Progenitor cell of endocrine pancreas (in vitro differentiated cells): ENCODE measurements at regions not wholly inside any gene's neighbourhood (a gene's known extent, or its start where the extent isn't known, plus 50 kb on each side); places are given as distances from the start of the nearest gene placed in this dataset.
"Not testable (repeated sequence)": the region's sequence is repeated elsewhere in the genome, so short reads cannot be mapped to it uniquely, and the experiment has no call there.

Source experiments
- DNase-seq: peaks from one replicate; pipeline ENCODE4 v3.0.0; 2021; ENCODE audit warnings: low spot score; ENCODE audit not compliant: unreplicated experiment
- H3K27ac Mint-ChIP-seq: 2 replicates; pipeline ENCODE4 v1.8.0; 2021; ENCODE audit warnings: mild to moderate bottlenecking, moderate library complexity, mixed read lengths
- H3K27me3 Mint-ChIP-seq: 2 replicates; pipeline ENCODE4 v1.8.0; 2021; ENCODE audit warnings: mixed read lengths
- H3K36me3 Mint-ChIP-seq: 2 replicates; pipeline ENCODE4 v1.8.0; 2022; ENCODE audit warnings: mixed read lengths; ENCODE audit not compliant: insufficient read depth
- H3K4me1 Mint-ChIP-seq: 2 replicates; pipeline ENCODE4 v1.8.0; 2021; ENCODE audit warnings: low read depth, mixed read lengths
- H3K4me3 Mint-ChIP-seq: 2 replicates; pipeline ENCODE4 v1.8.0; 2021; ENCODE audit warnings: low read depth, mild to moderate bottlenecking, moderate library complexity, mixed read lengths
- H3K9me3 Mint-ChIP-seq: 2 replicates; pipeline ENCODE4 v1.8.0; 2021; ENCODE audit warnings: low read depth, mixed read lengths
- CTCF ChIP-seq: fragments of 200-600 bp; sonication (generic); IDR thresholded peaks from one replicate; pipeline ENCODE4 v1.5.0; 2021; ENCODE audit warnings: antibody characterized with exemption, mild to moderate bottlenecking; ENCODE audit not compliant: unreplicated experiment

- no peak for TF ChIP-seq CTCF
- no peak overlapping the region for H3K27ac Mint-ChIP-seq
- no peak for DNase-seq
Measured at GRCh38 chr4:158099686-158100085, 73.1 kb downstream of the GASK1B start.

DNA sequence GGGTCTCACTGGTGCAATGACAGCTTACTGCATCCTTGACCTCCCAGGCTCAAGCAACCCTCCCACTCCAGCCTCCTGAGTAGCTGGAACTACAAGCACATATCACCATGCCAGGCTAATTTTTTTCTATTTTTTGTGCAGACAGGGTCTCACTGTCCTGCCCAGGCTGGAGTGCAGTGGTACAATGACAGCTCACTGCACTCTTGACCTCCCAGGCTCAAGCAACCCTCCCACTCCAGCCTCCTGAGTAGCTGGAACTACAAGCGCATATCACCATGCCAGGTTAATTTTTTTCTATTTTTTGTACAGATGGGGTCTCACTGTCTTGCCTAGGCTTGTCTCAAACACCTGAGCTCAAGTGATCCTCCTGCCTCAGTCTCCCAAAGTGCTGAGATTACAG is 74.0 kb downstream of the GASK1B start:
- Mint-ChIP-seq H3K4me3 (no peak overlapping the region), H3K4me1 (peaks cover 19% of the 10 kb centered on the region), H3K36me3 (peaks cover 1% of the 10 kb centered on the region), H3K27me3 (no peaks in the 10 kb centered on the region), H3K27ac (no peak overlapping the region), H3K9me3 (peaks cover 7% of the 10 kb centered on the region)
- DNase-seq = no peak
- no peak for TF ChIP-seq CTCF

More at GRCh38 chr4:158099686-158100085, 73.1 kb downstream of the GASK1B start:
- no peak overlapping the region for H3K4me3 Mint-ChIP-seq
- H3K4me1 Mint-ChIP-seq = peaks cover 11% of the 10 kb centered on the region
- H3K36me3 Mint-ChIP-seq = peaks cover 1% of the 10 kb centered on the region
- H3K27me3 Mint-ChIP-seq = no peaks in the 10 kb centered on the region
- H3K9me3 Mint-ChIP-seq = peaks cover 7% of the 10 kb centered on the region

DNA sequence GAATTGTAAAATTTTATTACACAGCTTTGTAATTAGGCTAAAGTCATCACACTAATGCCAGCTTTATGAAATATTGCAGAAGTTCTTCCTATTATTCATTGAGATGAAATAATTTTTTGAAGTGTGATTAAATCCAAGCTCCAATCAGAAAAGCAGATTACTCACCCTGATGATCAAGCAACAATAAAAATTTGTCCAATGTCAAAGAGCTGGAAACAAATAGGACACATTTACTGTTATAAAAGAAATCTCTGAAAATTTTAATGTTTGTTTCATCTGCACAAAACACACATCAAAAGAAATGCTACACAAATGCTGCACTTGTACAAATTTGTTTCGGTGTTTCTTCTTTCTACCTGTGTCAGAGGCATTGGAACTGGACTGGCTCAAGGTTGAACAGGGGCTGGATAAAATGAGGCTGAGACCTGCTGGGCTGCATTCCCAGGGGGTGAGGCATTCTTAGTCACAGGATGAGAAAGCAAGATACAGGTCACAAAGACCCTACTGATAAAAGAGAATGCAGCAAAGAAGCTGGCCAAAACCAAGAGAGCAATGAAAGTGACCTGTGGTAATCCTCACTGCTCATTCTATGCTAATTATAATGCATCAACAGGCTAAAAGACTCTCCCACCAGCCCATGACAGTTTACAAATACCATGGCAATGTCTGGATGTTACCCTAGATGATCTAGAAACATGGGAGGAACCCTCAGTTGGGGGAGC is 78.3 kb downstream of the GASK1B start:
- H3K9me3 Mint-ChIP-seq = peaks cover 7% of the 10 kb centered on the region
- H3K27me3 Mint-ChIP-seq = no peaks in the 10 kb centered on the region
- H3K4me3 Mint-ChIP-seq = peak overlapping the region; percentile 27
- peak overlapping the region; percentile 96 for H3K27ac Mint-ChIP-seq
- peaks cover 21% of the 10 kb centered on the region for H3K4me1 Mint-ChIP-seq
- no peak for TF ChIP-seq CTCF
- H3K36me3 Mint-ChIP-seq = peaks cover 2% of the 10 kb centered on the region
- DNase-seq = peak; percentile 9

DNA sequence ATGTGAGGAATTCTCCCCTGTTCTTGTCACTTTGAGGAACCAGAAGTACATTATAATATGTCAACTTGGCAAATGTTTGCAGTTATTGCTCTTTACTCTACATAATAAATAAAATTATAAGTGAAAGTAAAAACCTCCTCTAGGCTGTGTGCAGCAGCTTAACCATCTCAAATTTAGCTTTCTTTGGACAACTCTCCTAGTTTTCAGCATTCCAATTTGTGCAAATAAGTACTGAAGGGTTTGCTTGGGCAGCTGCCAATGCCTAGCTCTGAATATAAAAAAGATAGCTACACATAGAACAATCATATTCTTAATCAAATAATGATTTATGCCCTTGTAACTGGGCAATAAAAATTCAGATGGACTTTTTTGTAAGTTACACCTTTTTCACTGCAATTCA is 82.5 kb downstream of the GASK1B start:
- TF ChIP-seq CTCF = no peak
- no peaks in the 10 kb centered on the region for H3K27me3 Mint-ChIP-seq
- H3K36me3 Mint-ChIP-seq = peaks cover 1% of the 10 kb centered on the region
- DNase-seq = no peak
- H3K27ac Mint-ChIP-seq = no peak overlapping the region
- no peak overlapping the region for H3K4me3 Mint-ChIP-seq
- no peaks in the 10 kb centered on the region for H3K9me3 Mint-ChIP-seq
- H3K4me1 Mint-ChIP-seq = peaks cover 18% of the 10 kb centered on the region

- H3K27me3 Mint-ChIP-seq, H3K9me3 Mint-ChIP-seq, DNase-seq, H3K36me3 Mint-ChIP-seq, H3K27ac Mint-ChIP-seq, H3K4me3 Mint-ChIP-seq: not testable (repeated sequence)
- H3K4me1 Mint-ChIP-seq = peaks cover 14% of the 10 kb centered on the region
Measured at GRCh38 chr4:158089897-158090296, 82.9 kb downstream of the GASK1B start.

DNA sequence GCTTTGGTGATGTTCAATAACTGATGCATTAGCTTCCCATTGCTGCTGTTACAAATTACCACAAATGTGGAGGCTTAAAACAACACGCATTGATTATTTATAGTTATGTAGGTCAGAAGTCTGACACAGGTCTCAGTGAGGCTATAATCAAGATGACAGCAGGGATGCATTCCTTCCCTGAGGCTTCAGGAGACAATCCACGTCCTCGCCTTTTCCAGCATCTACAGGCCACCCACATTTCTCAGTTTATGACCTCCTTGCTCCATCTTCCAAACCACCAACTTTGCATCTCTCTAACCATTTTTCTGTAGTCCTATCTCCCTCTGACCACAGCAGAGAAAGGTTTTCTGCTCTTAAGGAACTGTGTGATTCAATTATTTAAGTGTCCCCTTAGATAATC is 92.5 kb downstream of the GASK1B start:
- no peak overlapping the region for H3K4me3 Mint-ChIP-seq
- H3K36me3 Mint-ChIP-seq = no peaks in the 10 kb centered on the region
- no peaks in the 10 kb centered on the region for H3K9me3 Mint-ChIP-seq

More for the DNA sequence above, 92.5 kb downstream of the GASK1B start:
- Mint-ChIP-seq H3K4me1 (no peaks in the 10 kb centered on the region), H3K27ac (no peak overlapping the region), H3K27me3 (no peaks in the 10 kb centered on the region)
- TF ChIP-seq CTCF = no peak
- no peak for DNase-seq
